GM23338 (cell line): ENCODE measurements at regions not wholly inside any gene's neighbourhood (a gene's known extent, or its start where the extent isn't known, plus 50 kb on each side); places are given as distances from the start of the nearest gene placed in this dataset.

ENCODE experiments used
- ATAC-seq: fragments of 200-7000 bp; cut with Tn5 transposase; 3 replicates; pipeline ENCODE4 v1.9.1; 2020
- DNase-seq: peaks from one replicate; pipeline ENCODE4 v3.0.0-alpha.2; 2015; ENCODE audit warnings: low spot score
- H2AFZ ChIP-seq: fragments of 200-600 bp; sonication (generic); 2 replicates; pipeline ENCODE4 v1.8.0; 2016; ENCODE audit warnings: antibody characterized with exemption, mild to moderate bottlenecking, moderate library complexity
- H3F3A ChIP-seq: fragments of 200-600 bp; sonication (generic); replicated peaks from 2 replicates; pipeline ENCODE4 v1.8.0; 2017; ENCODE audit warnings: antibody characterized with exemption, mixed run types, low read depth
- H3K27ac ChIP-seq: fragments of 200-600 bp; sonication (generic); 2 replicates; pipeline ENCODE4 v1.6.1; 2016; ENCODE audit warnings: low read depth
- H3K27me3 ChIP-seq: fragments of 200-600 bp; sonication (generic); 2 replicates; pipeline ENCODE4 v1.8.0; 2016; ENCODE audit warnings: mild to moderate bottlenecking, mixed run types, moderate library complexity; ENCODE audit not compliant: insufficient read depth
- H3K36me3 ChIP-seq: fragments of 200-600 bp; sonication (generic); 2 replicates; pipeline ENCODE4 v1.8.0; 2016; ENCODE audit warnings: mild to moderate bottlenecking; ENCODE audit not compliant: insufficient read depth
- H3K4me1 ChIP-seq: fragments of 200-600 bp; sonication (generic); 2 replicates; pipeline ENCODE4 v1.8.0; 2016; ENCODE audit warnings: mild to moderate bottlenecking, moderate library complexity; ENCODE audit not compliant: insufficient read depth
- H3K4me2 ChIP-seq: fragments of 200-600 bp; sonication (generic); 2 replicates; pipeline ENCODE4 v1.7.1; 2017; ENCODE audit warnings: mixed run types
- H3K4me3 ChIP-seq: fragments of 200-600 bp; sonication (generic); 2 replicates; pipeline ENCODE4 v1.6.1; 2016; ENCODE audit warnings: mixed run types
- H3K79me2 ChIP-seq: fragments of 200-600 bp; sonication (generic); replicated peaks from 2 replicates; pipeline ENCODE4 v1.8.0; 2017; ENCODE audit warnings: mild to moderate bottlenecking; ENCODE audit not compliant: insufficient read depth
- H3K9me2 ChIP-seq: fragments of 200-600 bp; sonication (generic); 2 replicates; pipeline ENCODE4 v1.8.0; 2017; ENCODE audit not compliant: insufficient read depth
- H4K20me1 ChIP-seq: fragments of 200-600 bp; sonication (generic); replicated peaks from 2 replicates; pipeline ENCODE4 v1.8.0; 2017; ENCODE audit warnings: mild to moderate bottlenecking; ENCODE audit not compliant: insufficient read depth
- H3K27ac Mint-ChIP-seq: 2 replicates; pipeline ENCODE4 v1.8.0; 2020; ENCODE audit warnings: inconsistent platforms, mild to moderate bottlenecking, moderate library complexity, mixed read lengths
- H3K27me3 Mint-ChIP-seq: 3 replicates; pipeline ENCODE4 v1.8.0; 2022; ENCODE audit warnings: low read depth, mild to moderate bottlenecking, moderate library complexity, mixed read lengths, inconsistent platforms; ENCODE audit not compliant: insufficient read depth, poor library complexity
- H3K36me3 Mint-ChIP-seq: 3 replicates; pipeline ENCODE4 v1.8.0; 2021; ENCODE audit warnings: low read depth, mild to moderate bottlenecking, inconsistent platforms, moderate library complexity, mixed read lengths
- H3K4me1 Mint-ChIP-seq: 3 replicates; pipeline ENCODE4 v1.8.0; 2020; ENCODE audit warnings: mild to moderate bottlenecking, inconsistent platforms, mixed read lengths
- H3K4me3 Mint-ChIP-seq: 3 replicates; pipeline ENCODE4 v1.8.0; 2021; ENCODE audit warnings: moderate library complexity, mild to moderate bottlenecking, inconsistent platforms, mixed read lengths
- H3K9me3 Mint-ChIP-seq: 3 replicates; pipeline ENCODE4 v1.8.0; 2020; ENCODE audit warnings: moderate library complexity, mild to moderate bottlenecking, inconsistent platforms, mixed read lengths
- CREB1 ChIP-seq: fragments of 250-450 bp; sonication (Bioruptor Pico); IDR thresholded peaks from 2 replicates; pipeline ENCODE4 v1.5.0; 2020; ENCODE audit warnings: low read depth, mild to moderate bottlenecking, moderate library complexity
- CTCF ChIP-seq, 2 experiments: fragments of 200-600 bp in 1 of 2; sonication (generic) in 1 of 2; conservative IDR thresholded peaks; 2 replicates each; pipeline versions ENCODE4 v1.5.1 to v1.6.1; 2016 to 2017; ENCODE audit warnings: antibody characterized with exemption in 2 of 2, low read depth in 2 of 2, mild to moderate bottlenecking in 2 of 2, moderate library complexity in 1 of 2
- ETS1 ChIP-seq: IDR thresholded peaks from 2 replicates; pipeline ENCODE4 v1.6.1; 2016; ENCODE audit warnings: antibody characterized with exemption
- EZH2 ChIP-seq: fragments of 200-600 bp; sonication (generic); IDR thresholded peaks from one replicate; pipeline ENCODE4 v1.8.0; 2017; ENCODE audit warnings: antibody characterized with exemption, mild to moderate bottlenecking, low read depth; ENCODE audit not compliant: unreplicated experiment
- EZH2phosphoT487 ChIP-seq: fragments of 200-600 bp; sonication (generic); IDR thresholded peaks from one replicate; pipeline ENCODE4 v1.8.1; 2018; ENCODE audit warnings: antibody characterized with exemption; ENCODE audit not compliant: unreplicated experiment
- JUNB ChIP-seq: IDR thresholded peaks from one replicate; pipeline ENCODE4 v1.6.1; 2016; ENCODE audit warnings: antibody characterized with exemption; ENCODE audit not compliant: unreplicated experiment
- NANOG ChIP-seq: IDR thresholded peaks from 2 replicates; pipeline ENCODE4 v1.6.1; 2016; ENCODE audit warnings: antibody characterized with exemption, borderline replicate concordance
- POLR2AphosphoS5 ChIP-seq: IDR thresholded peaks from 2 replicates; pipeline ENCODE4 v1.6.1; 2016; ENCODE audit warnings: antibody characterized with exemption, low read depth
- REST ChIP-seq: IDR thresholded peaks from one replicate; pipeline ENCODE4 v1.6.1; 2018; ENCODE audit warnings: antibody characterized with exemption; ENCODE audit not compliant: unreplicated experiment
- STAT1 ChIP-seq: IDR thresholded peaks from one replicate; pipeline ENCODE4 v1.6.1; 2016; ENCODE audit warnings: antibody characterized with exemption; ENCODE audit not compliant: unreplicated experiment
- ZNF114 ChIP-seq: fragments of 250-450 bp; sonication (Bioruptor Pico); IDR thresholded peaks from 2 replicates; pipeline ENCODE4 v1.5.0; 2020; ENCODE audit warnings: mild to moderate bottlenecking, moderate library complexity
- ZNF331 ChIP-seq: fragments of 250-450 bp; sonication (Bioruptor Pico); IDR thresholded peaks from 2 replicates; pipeline ENCODE4 v1.5.0; 2020; ENCODE audit warnings: low read depth, mild to moderate bottlenecking, moderate library complexity
- ZNF462 ChIP-seq: fragments of 250-450 bp; sonication (Bioruptor Pico); IDR thresholded peaks from 2 replicates; pipeline ENCODE4 v1.5.0; 2020; ENCODE audit warnings: mild to moderate bottlenecking, moderate library complexity

GRCh38 chr6:91717094-91717493 lies 1130.2 kb upstream of the MAP3K7 start:
- Histone ChIP-seq H3K9me2 (no peaks in the 10 kb centered on the region), H3K4me3 (no peak overlapping the region), H3F3A (no peaks in the 10 kb centered on the region), H4K20me1 (no peaks in the 10 kb centered on the region), H3K36me3 (no peaks in the 10 kb centered on the region), H3K4me2 (no peak overlapping the region), H3K4me1 (no peaks in the 10 kb centered on the region), H3K27ac (no peak overlapping the region), H3K79me2 (no peaks in the 10 kb centered on the region), H2AFZ (no peak overlapping the region), H3K27me3 (no peaks in the 10 kb centered on the region)
- no peaks in the 10 kb centered on the region for H3K4me1 Mint-ChIP-seq
- H3K27ac Mint-ChIP-seq, result no peak overlapping the region
- H3K9me3 Mint-ChIP-seq, result no peaks in the 10 kb centered on the region
- H3K27me3 Mint-ChIP-seq, result no peaks in the 10 kb centered on the region
- no peaks in the 10 kb centered on the region for H3K36me3 Mint-ChIP-seq
- TF ChIP-seq EZH2phosphoT487 (no peak), STAT1 (no peak), CTCF (conservative IDR thresholded peaks at IDR 0.05; ENCODE audit: low read depth in 2 of 2) (no peak), ZNF462 (CRISPR knock-in tag) (no peak), CREB1 (CRISPR knock-in tag) (no peak), ZNF331 (CRISPR knock-in tag) (no peak), EZH2 (no peak), POLR2AphosphoS5 (no peak), ZNF114 (CRISPR knock-in tag) (no peak), ETS1 (no peak), REST (no peak), NANOG (no peak), JUNB (no peak)
- H3K4me3 Mint-ChIP-seq, result no peak overlapping the region
- ATAC-seq (no peak), DNase-seq (no peak)
